ENCODE measurements at regions not wholly inside any gene's neighbourhood (a gene's known extent, or its start where the extent isn't known, plus 50 kb on each side); places are given as distances from the start of the nearest gene placed in this dataset.

- TF ChIP-seq CTCF (IDR thresholded peaks at IDR 0.05) = no peak
- TF ChIP-seq POLR2A (IDR thresholded peaks at IDR 0.05) = no peak
These were observed 576.7 kb downstream of the LRRC70 start for GRCh38 chr5:63155310-63155631.
